H4 (cell line): ENCODE measurements at regions not wholly inside any gene's neighbourhood (a gene's known extent, or its start where the extent isn't known, plus 50 kb on each side); places are given as distances from the start of the nearest gene placed in this dataset.

ENCODE experiments used
- DNase-seq: peaks from one replicate; pipeline ENCODE4 v3.0.0-alpha.2; 2015; ENCODE audit warnings: low spot score

DNA sequence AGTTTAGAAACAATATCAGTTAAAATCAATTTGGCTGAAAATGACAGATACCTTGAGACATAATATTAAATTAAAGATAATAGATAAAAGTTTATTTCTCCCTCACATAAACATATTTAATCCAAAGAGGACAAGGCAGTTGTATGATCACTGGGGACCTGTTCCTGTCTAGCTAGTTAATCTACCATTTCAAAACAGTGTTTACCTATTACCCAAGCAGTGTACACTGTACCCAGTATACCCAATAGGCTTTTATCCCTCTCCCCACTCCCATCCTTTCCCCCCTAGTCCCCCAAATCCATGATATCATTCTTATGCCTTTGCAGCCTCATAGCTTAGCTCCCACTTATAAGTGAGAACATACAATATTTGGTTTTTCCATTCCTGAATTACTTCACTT is 229.7 kb upstream of the LARGE1 start:
- DNase-seq = no peak

DNA sequence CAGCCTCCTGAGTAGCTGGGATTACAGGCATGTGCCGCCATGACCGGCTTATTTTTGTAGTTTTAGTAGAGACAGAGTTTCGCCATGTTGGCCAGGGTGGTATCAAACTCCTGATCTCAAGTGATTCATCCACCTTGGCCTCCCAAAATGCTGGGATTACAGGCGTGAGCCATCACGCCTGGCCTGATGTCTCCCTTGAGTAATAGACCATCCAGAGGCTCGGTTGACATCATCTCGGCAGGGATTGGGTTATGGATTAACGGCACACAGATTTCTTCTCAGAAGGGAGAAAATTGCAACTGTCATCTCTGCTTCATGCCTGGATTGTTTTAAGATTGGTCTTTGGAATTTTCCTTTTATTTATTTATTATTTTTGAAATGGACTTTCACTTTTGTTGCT is 239.2 kb upstream of the LARGE1 start:
- DNase-seq = no peak

DNA sequence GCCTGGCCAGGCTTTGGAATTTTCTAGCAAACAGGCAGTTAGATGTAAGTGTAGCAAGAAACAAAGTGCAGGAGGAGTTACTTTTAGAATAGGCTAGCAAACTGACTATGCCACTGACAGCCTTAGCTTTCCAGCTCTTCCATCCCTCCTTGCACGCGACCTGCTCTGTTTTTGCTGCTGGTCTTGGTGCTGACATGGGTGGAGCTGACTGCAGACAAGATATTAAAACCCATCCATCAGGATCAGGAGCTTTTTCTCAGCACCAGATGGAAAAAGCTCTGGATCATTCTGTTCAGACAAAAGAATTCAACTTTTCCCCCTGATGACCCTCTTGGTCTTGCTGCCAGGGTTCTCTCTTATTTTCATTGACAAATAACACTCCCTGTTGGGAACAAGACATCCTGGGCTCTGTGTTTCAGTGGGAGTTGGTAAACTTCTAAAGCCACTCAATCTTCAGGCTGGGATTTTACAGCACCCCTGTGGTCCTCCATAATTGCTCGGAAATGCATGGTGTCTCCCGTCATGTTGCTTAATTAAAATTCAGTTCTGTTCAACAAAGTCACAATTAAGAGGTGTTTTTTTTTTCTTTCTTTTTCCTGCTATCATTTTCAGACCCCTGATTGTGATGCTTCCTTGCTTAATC is 240.0 kb upstream of the LARGE1 start:
- DNase-seq = no peak

DNA sequence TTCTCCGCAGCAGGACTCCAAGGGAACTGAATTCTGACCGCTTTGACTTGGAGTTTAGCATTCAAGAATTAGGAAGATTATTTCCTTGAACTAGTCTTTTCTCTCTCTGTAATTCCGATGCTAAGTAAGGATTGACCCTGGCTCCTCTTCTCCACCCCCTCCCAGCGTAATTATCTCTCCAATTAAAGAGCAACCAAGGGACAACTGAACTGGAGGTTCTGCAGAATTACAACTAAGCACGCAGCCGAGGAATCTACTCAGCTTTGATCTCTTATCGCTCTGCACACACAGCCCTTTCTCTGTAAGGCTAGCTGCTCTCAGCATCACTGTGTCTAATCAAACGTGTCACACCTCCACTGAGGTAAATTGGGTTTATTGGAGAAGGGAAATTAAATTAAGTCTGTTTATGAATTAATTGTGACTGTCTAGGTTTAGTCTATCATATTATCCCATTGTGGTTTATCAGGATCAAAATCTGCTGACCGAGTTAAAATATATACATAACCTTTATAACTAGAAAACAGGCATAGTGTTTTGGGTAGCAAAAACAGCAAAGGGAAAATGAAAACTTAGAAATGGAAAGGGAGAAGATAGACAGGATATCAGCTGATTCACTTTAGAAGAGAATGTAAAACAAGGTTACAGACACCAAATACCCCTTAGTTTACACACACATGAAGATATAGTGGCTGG is 241.3 kb upstream of the LARGE1 start:
- no peak for DNase-seq

DNA sequence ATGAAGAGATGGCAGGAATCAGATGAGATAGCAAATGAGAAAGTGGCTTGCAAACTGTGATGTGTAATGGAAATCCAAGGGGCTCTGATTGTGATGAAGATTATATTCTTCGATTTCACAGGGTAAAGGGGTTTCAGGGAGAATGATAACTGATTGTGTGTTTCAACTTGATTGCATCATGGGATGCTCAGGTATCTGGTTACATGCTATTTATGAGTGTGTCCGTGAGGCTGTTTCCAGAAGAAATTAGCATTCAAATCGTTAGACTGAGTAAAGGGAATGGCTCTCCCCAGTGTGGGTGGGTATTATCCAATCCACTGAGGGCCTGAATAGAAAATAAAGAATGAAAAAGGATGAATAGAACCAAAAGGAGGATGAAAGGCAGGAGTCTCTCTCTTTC is 278.7 kb upstream of the LARGE1 start:
- DNase-seq = no peak

DNA sequence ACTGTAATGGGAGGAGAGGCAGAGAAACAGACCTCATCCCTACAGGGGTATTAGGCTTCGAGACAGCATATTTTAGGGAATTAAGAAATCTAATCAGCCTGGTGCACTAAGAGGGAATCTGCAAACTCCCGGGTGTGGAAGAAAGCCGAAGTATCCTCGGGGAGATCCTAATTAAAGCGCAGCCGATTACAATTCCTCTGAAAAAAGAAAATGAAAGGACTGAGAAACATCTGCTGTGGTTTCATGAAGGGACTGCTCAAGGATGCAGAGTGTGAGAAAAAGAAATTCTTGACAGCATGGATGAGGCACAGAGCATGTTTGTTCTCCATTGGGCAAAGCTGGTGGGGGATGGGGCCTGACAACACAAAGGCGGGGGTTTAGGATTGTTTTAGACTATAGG is 290.0 kb upstream of the LARGE1 start:
- DNase-seq = no peak

DNA sequence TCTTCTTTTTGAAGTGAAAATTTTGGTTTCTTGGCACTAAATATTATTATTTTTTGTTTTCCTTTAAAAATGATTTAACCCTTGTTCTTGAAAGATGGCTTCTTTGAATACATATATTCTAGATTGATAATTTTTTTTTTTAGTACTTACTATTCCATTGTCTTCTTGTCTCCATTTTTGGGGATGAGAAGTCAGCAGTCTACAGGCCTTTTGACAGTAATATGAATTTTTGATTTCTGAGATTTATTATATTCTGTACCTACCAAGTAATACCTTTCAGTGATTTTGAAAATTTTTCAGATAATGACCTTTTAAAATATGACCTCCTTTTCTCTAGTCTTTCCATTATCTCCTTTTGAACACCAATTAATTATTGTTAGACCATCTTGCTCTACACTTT is 294.1 kb upstream of the LARGE1 start:
- DNase-seq = no peak

DNA sequence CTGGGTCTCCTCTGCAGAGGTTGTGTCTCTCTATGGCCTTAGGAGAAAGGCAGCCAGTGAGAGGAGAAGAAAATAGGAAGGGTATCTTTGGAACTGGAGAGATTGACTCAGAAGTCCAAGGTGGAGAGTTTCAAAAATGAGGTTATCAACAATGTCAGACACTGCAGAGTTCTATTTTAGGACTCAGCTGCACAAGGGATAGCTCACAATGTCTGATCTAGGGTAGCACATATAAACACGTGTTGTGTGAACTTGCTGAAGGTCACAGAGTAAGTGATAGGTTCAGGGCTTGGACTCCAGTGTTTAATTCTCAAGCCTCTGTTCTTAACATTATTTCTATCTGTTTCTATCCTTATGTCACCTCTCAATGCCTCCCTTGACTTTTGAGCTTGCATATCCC is 305.0 kb upstream of the LARGE1 start:
- no peak for DNase-seq

DNA sequence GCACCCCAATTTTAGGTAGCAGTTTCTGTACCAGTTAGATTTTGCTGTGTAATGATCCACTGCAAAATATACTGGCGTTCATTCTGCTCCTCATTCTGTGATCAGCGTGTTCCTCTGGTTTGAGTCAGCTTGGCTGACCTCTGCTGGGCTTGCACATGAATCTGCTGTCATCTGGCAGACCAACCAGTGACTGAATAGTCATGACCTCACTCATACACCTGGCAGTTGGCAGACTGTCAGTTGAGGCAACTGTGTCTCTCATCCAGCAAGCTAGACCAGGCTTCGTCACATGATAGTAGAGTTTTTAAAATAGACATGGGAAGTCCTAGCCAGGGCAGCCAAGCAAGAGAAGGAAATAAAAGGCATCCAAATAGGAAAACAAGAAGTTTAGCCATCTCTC is 316.3 kb upstream of the LARGE1 start:
- DNase-seq = no peak

DNA sequence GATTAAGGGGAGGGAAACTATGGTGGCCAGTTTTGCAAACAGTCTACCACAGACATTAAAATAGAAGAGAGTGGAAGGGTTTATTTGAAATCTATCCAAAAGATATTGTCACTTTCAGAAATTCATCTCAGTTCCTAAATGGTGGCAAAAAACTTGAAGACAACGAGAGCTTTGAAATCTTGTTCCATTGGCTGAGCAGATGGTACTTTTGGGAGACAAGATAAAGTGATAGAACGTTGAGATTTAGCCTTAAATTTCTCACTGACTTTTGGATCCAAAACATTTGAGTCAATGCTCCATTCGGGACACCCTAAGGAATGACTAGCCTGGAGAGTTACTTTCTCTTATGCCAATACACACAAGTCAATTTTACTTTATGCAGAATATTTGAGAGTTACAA is 319.1 kb upstream of the LARGE1 start:
- no peak for DNase-seq

DNA sequence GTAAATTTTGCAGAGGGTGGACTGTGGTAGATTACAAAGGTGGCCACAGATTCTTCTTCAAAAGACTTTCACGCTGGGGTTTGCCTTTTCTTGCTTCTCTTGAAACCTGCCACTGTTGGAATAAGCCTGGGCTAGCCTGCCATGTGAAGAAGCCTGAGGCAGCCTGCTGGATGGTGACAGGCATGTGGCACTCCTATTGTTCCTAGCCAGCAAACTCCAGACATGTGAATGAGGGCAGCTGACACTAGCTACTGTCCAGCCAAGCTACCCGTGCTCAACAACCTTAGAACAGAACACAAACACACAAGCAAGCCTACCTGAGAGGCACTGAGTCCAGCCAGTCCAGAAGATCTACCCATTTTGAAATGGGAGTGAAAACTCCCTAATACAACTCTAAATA is 322.7 kb upstream of the LARGE1 start:
- no peak for DNase-seq

DNA sequence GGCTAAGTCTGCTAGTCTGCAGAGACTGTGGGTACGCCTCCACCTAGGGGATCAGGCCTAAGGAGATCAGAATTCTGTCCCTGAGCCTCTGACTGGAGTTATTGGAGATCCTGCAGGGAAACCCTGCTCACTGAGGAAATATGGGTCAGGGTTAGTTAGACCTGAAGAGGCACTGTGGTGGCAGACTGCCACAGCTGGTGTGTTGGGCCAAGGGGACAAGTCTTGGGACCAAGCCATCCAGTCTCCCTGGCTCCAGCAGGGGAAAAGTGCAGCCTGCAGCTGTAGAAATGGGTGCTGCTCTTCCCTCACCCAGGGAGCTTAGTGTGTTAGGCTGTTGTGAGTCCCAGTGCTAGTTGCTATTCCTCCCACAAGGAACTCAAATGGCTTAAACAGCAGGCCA is 334.8 kb upstream of the LARGE1 start:
- DNase-seq = no peak

DNA sequence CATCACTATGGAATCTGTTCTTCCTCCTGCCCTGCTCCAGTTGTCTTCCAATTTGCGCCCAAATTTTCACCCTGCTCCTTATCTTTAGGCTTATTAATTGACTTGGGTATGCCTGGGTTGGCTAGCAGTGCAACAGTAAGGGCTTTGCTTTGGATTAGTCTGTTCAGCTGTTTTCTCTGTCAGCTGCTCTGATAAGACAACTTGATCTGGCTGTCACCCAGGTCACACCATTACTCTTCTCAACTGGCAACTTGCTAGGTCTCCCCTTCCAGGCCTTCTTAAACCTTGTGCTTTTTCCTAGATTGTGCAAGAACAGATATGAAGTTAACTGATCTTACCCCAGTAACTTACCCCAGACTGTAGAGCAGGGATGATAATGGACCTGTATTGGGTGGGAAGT is 357.8 kb upstream of the LARGE1 start:
- DNase-seq = no peak

DNA sequence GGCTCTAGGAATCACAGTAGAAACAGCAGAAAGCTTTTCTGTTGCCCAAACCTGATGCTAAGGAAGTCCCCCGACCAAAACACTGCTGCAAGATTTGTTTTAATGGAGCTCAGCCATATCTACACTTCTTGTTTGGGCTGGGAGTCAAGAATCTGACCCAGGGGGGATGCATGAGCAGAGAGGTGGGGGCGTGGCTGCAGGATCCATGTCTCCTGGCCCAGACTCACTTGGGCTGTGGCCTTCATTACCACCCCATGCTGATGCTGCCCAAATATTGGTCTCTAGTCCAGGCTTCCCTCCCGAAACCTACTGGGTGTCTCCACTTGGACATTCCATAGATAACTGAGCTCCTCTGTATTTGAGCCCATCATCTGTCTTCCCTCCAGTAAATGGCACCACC is 361.5 kb upstream of the LARGE1 start:
- no peak for DNase-seq

DNA sequence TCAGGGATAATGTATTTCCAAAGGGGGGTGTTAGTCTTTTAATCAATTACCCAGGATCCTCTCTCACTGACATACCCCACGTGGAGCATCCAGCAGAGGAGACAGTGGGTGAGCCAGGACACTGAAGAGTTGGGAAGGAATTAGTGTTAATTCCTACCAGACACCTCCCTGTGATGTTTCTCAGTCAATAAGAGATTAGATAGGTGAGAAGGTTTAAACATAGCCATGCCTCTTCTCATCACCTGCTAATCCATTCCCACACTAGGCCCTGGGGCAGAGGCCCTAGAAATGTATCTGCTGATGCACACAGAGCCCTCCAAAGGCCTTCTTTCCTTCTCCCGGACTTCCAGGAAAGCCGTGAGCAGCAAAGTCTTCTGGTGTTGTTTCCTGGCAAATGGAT is 363.6 kb upstream of the LARGE1 start:
- no peak for DNase-seq

DNA sequence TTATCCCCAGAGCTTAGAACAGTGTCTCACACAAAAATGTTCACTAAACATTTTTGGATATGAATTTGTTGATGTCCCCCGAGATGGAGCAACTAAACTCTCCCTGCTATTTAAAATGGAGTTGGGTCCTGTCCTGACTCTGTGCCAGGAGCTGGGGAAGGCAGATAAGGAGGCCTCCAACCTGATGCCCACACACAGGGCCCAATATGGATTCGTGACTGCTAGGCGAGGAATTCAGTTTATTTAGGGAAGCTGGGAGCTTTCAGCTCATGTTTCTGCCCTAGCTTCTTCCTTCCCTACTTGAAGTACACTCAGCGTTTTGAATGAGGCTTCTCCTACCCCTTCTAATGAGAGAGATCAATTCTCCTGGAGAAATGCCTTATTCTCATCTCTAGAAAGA is 373.0 kb upstream of the LARGE1 start:
- DNase-seq = no peak

DNA sequence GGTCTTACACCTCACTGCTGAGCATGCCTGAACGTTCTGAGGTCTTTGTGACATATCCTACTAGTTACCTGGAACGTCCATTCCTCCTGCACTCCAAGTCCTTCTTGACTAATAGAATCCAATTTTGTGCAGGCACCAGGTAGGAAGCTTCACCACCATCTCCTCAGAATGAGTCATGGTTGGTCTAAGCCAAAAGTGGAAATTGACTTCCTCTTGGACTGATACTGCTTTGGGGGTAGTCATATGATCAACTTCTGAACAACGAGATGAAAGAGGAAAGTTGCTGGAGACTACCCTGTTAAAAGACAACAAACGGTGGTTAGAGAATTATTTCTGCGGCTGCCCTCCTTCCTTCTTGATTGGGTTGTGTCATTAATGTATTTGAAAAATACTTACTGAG is 374.2 kb upstream of the LARGE1 start:
- DNase-seq = no peak

DNA sequence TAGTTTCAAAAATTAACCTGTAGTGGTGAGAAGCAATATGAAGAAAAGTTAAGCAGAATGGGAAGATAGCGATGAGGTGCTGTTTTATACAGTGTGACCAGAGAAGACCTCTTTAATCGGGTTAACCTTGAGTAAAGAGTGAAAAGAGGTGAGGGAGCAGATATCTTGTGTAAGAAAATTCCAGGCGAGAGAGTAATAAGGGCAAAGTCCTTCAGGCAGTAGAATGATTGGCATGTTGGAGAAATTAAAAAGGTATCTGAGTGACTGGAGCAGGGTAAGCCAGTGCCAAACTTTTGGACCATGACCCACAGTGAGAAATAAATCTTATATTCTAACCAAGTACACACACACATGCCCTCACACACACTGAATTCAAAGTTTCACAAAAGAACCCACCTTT is 374.7 kb upstream of the LARGE1 start:
- no peak for DNase-seq

DNA sequence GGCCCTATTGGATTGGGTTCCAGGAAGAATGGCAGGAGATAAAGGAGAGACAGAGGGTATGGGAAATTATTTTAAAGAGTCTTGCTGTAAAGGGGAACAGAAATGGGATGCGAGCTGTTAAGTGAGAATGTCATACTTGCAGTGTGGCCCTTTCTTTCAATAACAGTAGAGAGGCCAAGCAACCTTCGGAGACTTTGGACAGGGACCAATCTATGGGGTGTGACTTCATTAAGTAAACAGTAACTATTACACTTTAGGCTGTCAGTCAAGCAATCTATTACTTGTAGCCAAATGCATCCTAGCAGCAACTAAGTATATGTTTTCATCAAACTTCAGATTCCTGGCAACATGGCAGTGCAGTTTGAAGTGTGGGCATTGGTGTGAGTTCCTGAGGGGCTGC is 376.2 kb upstream of the LARGE1 start:
- DNase-seq = no peak

DNA sequence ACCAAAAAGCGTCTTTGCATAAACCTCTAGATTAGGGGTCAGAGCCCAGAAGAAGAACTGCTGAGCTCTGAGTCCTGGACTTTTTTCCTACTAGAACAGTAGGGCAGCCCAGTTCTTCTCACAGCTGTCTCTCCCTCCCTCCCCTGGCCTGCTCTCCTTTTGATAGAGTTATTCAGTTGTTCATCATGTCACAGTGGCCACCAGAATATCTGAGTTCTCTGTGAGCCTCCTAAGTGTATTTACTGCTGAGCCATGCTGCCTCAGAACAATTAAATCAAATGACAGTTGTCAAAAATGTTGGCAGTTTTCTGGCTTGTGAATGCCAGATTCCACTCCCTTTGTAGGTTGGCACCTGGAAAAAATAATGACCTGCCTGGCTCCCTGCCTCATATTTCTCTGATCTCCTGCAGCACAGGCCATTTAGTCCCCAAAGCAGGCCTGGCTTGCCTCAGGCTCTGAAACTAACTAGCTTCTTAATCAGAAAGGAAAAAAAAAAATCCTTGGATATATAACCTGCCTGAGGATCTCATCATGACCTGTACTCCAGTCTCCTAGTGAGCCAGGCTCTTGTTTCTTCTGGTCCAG is 377.4 kb upstream of the LARGE1 start:
- DNase-seq = no peak

DNA sequence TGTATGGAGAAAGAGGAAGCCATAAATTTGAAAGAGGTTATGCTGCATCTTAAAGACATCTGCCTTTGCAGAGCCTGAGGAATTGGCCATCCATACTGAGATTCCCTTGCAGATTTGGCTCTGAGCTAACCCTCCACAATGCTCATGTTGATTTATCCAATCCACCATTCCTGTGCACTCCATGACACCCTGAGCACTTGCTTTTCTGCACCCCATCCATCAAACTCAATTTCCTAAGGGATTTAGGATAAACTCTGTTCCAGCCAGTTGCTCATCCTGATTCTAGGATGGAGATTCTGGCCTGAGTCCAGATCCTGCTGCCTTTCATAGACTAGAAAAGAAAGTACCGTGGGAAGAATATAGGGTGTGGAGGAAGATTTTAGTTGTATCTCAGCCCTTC is 379.2 kb upstream of the LARGE1 start:
- DNase-seq = no peak

DNA sequence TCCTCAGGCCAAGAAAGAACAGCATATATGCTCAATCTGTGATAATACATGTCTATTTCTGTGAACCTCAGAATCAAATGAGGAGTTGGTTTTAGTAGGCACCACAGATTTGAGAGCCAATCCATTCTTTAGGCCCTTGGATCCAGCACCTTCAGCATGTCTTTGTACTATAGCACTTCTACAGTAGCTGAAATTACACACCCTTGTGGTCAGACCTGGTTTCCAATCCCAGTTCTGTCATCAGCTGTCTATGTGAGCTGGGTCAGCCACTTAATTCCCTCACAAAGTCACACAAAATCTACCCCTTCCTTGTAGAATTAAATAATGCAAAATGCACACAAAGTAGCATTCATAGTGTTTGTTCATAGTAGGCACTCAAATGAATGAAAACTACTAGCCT is 381.3 kb upstream of the LARGE1 start:
- DNase-seq = no peak

DNA sequence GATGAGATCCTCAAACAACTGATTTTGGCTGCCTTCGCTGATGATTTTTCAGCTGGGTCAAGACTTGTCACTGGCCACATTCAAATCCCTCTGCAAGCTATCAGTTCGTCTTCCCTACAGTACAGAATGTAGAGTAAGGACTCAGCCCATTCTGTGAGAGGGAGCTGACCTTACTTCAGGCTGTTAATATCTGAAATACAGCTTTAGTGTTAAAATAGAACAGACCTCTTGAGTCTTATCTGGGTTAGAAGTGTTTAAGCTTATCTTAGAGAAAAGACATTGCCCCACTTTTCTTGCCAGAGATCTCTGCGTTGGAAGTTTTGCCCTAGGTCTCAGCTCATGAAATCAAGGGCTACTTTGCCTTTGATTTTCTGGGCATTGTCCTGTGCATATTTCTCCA is 383.4 kb upstream of the LARGE1 start:
- no peak for DNase-seq

DNA sequence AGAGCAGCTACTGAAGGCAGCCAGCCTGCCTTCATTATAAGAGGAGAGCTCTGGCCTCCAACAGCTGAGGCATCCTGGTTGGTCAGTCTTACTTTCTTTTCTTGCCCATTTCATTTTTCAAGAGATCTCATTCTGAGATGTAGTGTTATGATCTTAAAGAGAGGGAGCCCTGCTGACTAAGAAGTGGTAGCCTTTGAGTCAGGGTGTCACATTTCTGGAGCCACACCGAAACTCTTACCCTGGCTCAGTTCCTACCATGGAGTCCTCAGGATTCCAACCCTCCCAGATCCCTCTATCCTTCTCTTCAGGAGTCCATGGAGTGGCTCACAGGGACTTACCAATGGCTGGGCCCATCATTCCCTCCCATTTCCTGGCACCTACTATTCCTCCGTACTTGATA is 386.1 kb upstream of the LARGE1 start:
- no peak for DNase-seq
